H54 (cell line): ENCODE measurements at regions not wholly inside any gene's neighbourhood (a gene's known extent, or its start where the extent isn't known, plus 50 kb on each side); places are given as distances from the start of the nearest gene placed in this dataset.

Source experiments
- DNase-seq: peaks from one replicate; pipeline ENCODE4 v3.0.0; 2011; ENCODE audit warnings: low spot score, mixed read lengths; ENCODE audit not compliant: insufficient read length
- FAIRE-seq: peaks from 3 replicates; lab custom pipeline; 2011; peaks lifted over from hg19 to GRCh38; lab: Jason Lieb, UNC
- POLR2A ChIP-seq: IDR thresholded peaks from 2 replicates; pipeline ENCODE4 v1.6.1; 2011; ENCODE audit warnings: low read depth, mild to moderate bottlenecking, low read length

GRCh38 chr11:92810423-92811064 is 158.9 kb upstream of the MTNR1B start:
- no peak for TF ChIP-seq POLR2A
- DNase-seq (no peak), FAIRE-seq (no peak)

GRCh38 chr11:92811341-92811740 is 158.1 kb upstream of the MTNR1B start:
- TF ChIP-seq POLR2A, result no peak
- FAIRE-seq, result no peak
- no peak for DNase-seq

GRCh38 chr11:92812841-92813240 is 156.6 kb upstream of the MTNR1B start:
- TF ChIP-seq POLR2A, result no peak
- DNase-seq (no peak), FAIRE-seq (no peak)

GRCh38 chr11:92819830-92820229 is 149.6 kb upstream of the MTNR1B start:
- FAIRE-seq (no peak), DNase-seq (no peak)
- no peak for TF ChIP-seq POLR2A

DNA sequence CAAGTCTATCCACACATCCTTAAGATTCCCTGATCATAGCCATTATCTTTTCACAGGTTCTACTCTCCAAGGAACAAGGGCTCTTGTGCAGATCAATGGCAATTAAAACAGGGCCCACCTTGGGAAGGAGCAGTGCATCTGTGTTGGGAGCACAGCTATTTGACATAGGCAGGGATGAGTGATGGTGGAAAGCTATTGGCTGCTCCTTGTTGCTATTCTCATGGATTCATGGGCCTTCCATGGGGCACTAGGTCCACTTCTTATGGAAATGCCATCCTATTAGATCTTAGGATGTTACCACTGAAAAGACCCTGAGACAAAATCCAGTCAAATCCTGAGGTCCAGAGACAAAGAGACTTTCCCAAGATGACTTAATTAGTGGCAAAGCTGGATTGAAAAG is 148.6 kb upstream of the MTNR1B start:
- no peak for TF ChIP-seq POLR2A
- DNase-seq (no peak), FAIRE-seq (no peak)

DNA sequence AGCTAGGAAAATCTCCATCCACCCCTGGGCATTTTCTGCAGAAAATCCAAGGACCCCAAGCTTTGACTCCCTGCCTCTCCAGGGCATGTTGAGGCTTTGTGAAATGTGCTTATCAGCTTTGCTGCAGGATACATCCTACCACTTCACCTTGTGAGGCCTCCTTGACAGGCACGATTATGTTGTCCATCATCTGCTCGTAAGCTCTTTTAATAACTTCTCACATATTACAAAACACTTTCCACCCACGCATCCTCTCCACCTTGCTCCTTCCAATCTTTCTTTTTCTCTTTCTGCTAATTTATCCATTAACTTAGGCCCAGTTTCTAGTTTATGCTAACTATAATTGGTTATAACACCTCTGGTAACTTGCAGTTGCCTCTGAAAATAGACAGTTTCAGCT is 147.0 kb upstream of the MTNR1B start:
- FAIRE-seq (no peak), DNase-seq (no peak)
- TF ChIP-seq POLR2A, result no peak

- no peak for TF ChIP-seq POLR2A
- no peak for FAIRE-seq
Observed at GRCh38 chr11:92826136-92826535, 143.3 kb upstream of the MTNR1B start.

GRCh38 chr11:92826603-92827002 is 142.8 kb upstream of the MTNR1B start:
- no peak for DNase-seq
- no peak for FAIRE-seq
- no peak for TF ChIP-seq POLR2A

More at GRCh38 chr11:92826136-92826535, 143.3 kb upstream of the MTNR1B start:
- DNase-seq, result no peak

- no peak for FAIRE-seq
- TF ChIP-seq POLR2A, result no peak
- no peak for DNase-seq
Observed at GRCh38 chr11:92827132-92827531, 142.3 kb upstream of the MTNR1B start.

DNA sequence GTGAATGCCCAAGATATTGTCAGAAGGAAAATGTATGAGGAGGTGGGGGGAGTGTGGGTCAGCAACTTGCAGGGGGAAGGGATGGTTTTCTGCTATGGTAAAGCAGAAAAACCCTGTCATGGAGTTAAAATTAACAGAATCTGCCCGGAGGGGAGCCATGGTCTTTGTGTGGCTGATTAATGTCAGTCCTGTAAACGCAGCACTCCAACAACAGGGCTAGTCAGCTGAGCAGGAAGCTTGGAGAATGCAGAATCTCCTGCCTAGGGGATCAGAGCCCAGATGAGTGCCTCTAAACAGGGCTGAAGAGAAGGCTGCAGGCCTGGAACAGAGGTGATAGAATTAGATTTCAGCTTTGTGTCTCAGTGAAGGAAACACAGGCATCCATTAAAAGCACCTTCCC is 140.9 kb upstream of the MTNR1B start:
- TF ChIP-seq POLR2A, result no peak
- FAIRE-seq (no peak), DNase-seq (no peak)

GRCh38 chr11:92829121-92829520 is 140.3 kb upstream of the MTNR1B start:
- DNase-seq, result no peak
- TF ChIP-seq POLR2A, result no peak
- no peak for FAIRE-seq

- TF ChIP-seq POLR2A, result no peak
- FAIRE-seq, result no peak
- DNase-seq, result no peak
Observed at GRCh38 chr11:92829671-92830070, 139.8 kb upstream of the MTNR1B start.

- DNase-seq, result no peak
- no peak for FAIRE-seq
- no peak for TF ChIP-seq POLR2A
Observed at GRCh38 chr11:92830377-92831155, 138.9 kb upstream of the MTNR1B start.

DNA sequence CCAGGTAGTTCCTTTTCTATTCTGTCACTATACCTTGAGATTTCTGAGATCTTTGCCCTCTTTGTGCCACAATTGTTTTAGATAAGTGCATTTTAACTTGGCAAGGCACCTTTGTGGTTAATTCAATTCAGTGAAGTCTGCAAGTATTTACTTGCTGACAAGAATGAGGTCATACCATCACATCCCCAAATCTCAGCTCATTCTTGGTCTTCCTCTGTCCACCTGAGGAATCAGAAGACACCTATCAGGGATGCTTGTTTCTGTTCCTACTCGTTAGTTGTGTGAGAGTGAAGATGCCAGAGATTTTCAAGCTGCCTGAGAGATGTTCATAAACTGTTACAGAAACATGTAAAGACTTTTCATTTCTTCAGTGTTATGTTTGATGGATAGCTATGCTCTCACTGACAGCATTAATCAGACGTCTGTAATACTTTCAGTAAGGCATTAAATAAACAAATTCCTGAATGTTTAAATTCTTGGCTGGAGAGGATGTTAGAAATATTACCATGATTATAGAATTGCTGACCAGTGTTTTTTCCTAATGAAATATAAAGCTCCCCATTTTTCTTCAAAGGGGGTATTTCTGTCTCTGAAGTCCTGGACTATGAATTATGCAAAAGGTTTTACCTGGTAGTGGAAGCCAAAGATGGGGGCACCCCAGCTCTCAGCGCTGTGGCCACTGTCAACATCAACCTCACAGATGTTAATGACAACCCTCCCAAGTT is 135.0 kb upstream of the MTNR1B start:
- no peak for TF ChIP-seq POLR2A
- FAIRE-seq (no peak), DNase-seq (no peak)
